ENCODE measurements at regions not wholly inside any gene's neighbourhood (a gene's known extent, or its start where the extent isn't known, plus 50 kb on each side); places are given as distances from the start of the nearest gene placed in this dataset.

- no peak overlapping the region for H3K4me3 ChIP-seq (ENCODE audit: low read length)
- DNase-seq (ENCODE audit: low read depth), result no peak
- TF ChIP-seq CTCF (conservative IDR thresholded peaks at IDR 0.05; ENCODE audit: low read depth, low read length), result no peak
Observed at GRCh38 chr12:77584860-77585259, 245.8 kb upstream of the NAV3 start.

GRCh38 chr12:77578466-77579220, 252.1 kb upstream of the NAV3 start:
- H3K4me3 ChIP-seq (ENCODE audit: low read length), result no peak overlapping the region
- no peak for TF ChIP-seq CTCF (conservative IDR thresholded peaks at IDR 0.05; ENCODE audit: low read depth, low read length)
- no peak for DNase-seq (ENCODE audit: low read depth)

- no peak for TF ChIP-seq CTCF (conservative IDR thresholded peaks at IDR 0.05; ENCODE audit: low read depth, low read length)
- no peak overlapping the region for H3K4me3 ChIP-seq (ENCODE audit: low read length)
- DNase-seq (ENCODE audit: low read depth), result peak; percentile 10
Observed at GRCh38 chr12:77577791-77578190, 252.9 kb upstream of the NAV3 start.

DNA sequence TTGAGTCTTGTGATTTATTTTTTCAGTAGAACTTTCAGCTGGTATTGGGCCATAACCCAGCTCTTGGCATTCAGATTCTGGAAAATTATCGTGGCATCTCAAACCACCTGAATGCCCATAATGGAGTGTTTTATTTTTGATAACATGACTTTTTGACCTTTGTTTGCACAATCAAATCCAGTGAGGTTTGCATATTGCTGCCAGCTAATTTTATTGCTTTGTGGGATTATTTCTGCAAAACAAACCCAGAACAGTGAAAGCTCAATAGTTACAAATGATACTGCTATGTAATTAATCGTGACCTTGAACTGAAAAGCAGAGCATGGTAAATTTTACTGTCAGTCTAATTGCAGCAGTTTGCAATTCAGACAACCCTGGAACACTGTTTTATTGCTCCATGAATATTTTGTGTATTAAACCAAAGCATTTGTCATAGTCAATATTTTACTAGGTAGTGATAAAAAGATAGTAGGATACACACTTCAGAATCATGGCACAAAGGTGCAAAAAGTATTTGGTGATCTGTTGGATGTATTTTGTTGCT, 255.2 kb upstream of the NAV3 start:
- H3K4me3 ChIP-seq (ENCODE audit: low read length), result no peak overlapping the region
- TF ChIP-seq CTCF (conservative IDR thresholded peaks at IDR 0.05; ENCODE audit: low read depth, low read length), result no peak
- no peak for DNase-seq (ENCODE audit: low read depth)

DNA sequence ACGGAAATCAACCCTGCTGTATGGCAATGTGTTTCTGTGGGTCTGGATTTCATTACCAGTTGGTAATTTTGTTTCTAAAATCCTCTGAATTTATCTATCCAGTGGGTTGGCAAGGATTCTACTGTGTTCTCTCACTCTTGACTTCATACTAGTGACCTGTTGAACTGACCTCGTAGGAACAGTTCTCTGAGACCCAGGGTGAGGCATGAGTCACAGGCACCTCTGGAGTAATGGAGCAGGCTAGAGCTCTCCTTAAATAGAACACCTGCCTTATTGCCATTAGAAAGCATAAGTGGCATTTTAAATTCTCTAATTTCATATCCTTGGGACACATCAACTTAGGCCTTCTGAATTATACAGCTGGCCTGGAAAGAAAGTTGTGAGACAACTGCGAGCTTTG, 258.3 kb upstream of the NAV3 start:
- TF ChIP-seq CTCF (conservative IDR thresholded peaks at IDR 0.05; ENCODE audit: low read depth, low read length), result no peak
- no peak for DNase-seq (ENCODE audit: low read depth)
- H3K4me3 ChIP-seq (ENCODE audit: low read length), result no peak overlapping the region

- TF ChIP-seq CTCF (conservative IDR thresholded peaks at IDR 0.05; ENCODE audit: low read depth, low read length), result no peak
- no peak for DNase-seq (ENCODE audit: low read depth)
- no peak overlapping the region for H3K4me3 ChIP-seq (ENCODE audit: low read length)
Observed at GRCh38 chr12:77571768-77572167, 258.9 kb upstream of the NAV3 start.

DNA sequence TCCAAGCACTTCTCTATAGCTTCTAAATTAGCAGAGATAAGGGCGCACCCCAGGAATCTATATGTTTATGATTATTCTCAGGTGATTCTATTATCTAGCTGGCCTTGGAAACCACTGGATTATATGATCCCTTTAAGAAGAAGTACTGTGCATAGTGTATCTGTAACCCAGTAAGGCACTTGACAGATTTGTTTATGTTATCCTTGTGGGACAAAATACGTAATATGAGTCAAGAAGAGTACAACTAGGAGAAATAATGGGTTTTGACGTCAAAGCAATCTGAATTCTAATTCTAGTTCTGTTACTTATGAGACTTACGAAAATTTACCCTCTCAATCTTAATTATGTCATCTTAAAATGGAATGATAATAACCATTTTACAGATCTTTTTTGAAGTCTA, 259.6 kb upstream of the NAV3 start:
- H3K4me3 ChIP-seq (ENCODE audit: low read length), result no peak overlapping the region
- DNase-seq (ENCODE audit: low read depth), result no peak
- no peak for TF ChIP-seq CTCF (conservative IDR thresholded peaks at IDR 0.05; ENCODE audit: low read depth, low read length)
